PFSK-1 (cell line): ENCODE measurements at regions not wholly inside any gene's neighbourhood (a gene's known extent, or its start where the extent isn't known, plus 50 kb on each side); places are given as distances from the start of the nearest gene placed in this dataset.

Experiments used
- FOXP2 ChIP-seq: optimal IDR thresholded peaks from 2 replicates; pipeline ENCODE3; 2011; ENCODE audit warnings: borderline replicate concordance, control low read depth, inconsistent platforms; ENCODE audit not compliant: insufficient read depth; ENCODE audit errors: extremely low read length, extremely low read depth
- POLR2AphosphoS5 ChIP-seq: IDR thresholded peaks from 2 replicates; pipeline ENCODE4 v1.6.1; 2012; ENCODE audit warnings: low read depth, mild to moderate bottlenecking, control low read depth, low read length, moderate library complexity
- SIN3A ChIP-seq: IDR thresholded peaks from 2 replicates; pipeline ENCODE4 v1.6.1; 2012; ENCODE audit warnings: mild to moderate bottlenecking, low read length, moderate library complexity, borderline replicate concordance; ENCODE audit not compliant: insufficient read depth
- TAF1 ChIP-seq: IDR thresholded peaks from 2 replicates; pipeline ENCODE4 v1.6.1; 2012; ENCODE audit warnings: low read length, control low read depth, borderline replicate concordance; ENCODE audit not compliant: insufficient read depth
- TF ChIP-seq, protein P1 (sequence below), 2 experiments: IDR thresholded peaks; 2 replicates each; pipeline versions ENCODE4 v1.6.1 to v1.8.0; 2011 to 2012; ENCODE audit warnings: low read depth in 2 of 2, low read length in 2 of 2, control low read depth in 1 of 2, inconsistent platforms in 1 of 2, mild to moderate bottlenecking in 1 of 2, moderate library complexity in 1 of 2; ENCODE audit not compliant: insufficient read depth in 1 of 2

DNA sequence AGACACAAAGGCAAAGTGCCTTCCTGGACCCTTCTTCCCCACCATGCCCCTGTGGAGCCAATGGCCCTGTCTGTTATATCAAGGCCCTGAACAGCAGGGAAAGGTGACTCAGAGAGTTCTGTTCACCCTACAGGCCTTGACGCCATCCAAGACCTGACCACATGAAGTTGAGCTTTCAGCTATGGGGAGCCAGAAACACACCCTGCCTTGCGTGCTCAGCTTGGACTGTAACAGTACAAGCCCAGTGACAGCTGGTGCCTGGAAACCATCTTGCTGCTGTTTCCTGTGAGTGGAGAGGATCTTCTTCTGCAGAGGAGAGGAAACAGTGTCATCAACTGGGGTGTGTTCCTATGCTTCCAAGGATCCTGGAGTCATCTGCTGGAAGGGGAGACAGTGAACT is 165.0 kb upstream of the IRF2BP2 start:
- TF ChIP-seq POLR2AphosphoS5, result no peak

DNA sequence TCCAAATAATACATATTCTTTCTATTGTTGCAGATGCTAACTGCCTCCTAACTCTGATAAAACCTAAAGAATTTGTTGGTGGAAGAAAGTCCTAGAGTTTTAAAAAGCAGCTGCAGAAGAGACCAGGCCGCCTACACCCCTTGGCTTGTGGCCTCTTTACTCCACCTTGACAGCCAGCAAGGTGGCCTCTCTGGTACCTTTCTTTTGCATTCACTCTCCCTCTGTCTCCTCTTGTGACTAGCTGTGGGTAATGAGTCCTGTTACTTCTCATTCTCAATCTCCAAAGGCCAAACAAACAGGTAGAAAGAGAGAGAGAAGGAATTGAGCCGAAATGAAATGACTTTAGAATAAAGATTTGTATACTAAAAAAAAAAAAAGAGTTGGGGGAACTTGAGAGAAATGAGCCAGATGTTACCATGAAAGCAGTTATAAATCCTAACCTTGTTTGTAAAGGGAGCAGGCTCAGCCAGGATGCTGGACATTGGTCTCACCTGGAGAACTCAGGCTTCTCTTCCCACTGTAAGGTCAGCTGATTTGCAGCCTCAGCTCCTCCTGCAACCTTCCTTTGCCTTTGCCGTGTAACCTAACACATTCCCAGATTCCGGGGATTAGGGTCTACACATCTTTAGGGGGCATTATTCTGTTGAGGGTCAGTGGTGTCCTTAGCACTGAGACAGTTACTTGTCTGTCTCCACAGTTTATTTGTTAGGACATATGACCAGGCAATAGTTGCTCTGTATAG is 164.1 kb upstream of the IRF2BP2 start:
- TF ChIP-seq FOXP2 (no peak), TAF1 (no peak), SIN3A (no peak), POLR2AphosphoS5 (no peak)
- TF ChIP-seq, protein P1, sequence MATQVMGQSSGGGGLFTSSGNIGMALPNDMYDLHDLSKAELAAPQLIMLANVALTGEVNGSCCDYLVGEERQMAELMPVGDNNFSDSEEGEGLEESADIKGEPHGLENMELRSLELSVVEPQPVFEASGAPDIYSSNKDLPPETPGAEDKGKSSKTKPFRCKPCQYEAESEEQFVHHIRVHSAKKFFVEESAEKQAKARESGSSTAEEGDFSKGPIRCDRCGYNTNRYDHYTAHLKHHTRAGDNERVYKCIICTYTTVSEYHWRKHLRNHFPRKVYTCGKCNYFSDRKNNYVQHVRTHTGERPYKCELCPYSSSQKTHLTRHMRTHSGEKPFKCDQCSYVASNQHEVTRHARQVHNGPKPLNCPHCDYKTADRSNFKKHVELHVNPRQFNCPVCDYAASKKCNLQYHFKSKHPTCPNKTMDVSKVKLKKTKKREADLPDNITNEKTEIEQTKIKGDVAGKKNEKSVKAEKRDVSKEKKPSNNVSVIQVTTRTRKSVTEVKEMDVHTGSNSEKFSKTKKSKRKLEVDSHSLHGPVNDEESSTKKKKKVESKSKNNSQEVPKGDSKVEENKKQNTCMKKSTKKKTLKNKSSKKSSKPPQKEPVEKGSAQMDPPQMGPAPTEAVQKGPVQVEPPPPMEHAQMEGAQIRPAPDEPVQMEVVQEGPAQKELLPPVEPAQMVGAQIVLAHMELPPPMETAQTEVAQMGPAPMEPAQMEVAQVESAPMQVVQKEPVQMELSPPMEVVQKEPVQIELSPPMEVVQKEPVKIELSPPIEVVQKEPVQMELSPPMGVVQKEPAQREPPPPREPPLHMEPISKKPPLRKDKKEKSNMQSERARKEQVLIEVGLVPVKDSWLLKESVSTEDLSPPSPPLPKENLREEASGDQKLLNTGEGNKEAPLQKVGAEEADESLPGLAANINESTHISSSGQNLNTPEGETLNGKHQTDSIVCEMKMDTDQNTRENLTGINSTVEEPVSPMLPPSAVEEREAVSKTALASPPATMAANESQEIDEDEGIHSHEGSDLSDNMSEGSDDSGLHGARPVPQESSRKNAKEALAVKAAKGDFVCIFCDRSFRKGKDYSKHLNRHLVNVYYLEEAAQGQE (IDR thresholded peaks at IDR 0.05; ENCODE audit: insufficient read depth in 1 of 2, low read depth in 2 of 2, low read length in 2 of 2), result no peak

DNA sequence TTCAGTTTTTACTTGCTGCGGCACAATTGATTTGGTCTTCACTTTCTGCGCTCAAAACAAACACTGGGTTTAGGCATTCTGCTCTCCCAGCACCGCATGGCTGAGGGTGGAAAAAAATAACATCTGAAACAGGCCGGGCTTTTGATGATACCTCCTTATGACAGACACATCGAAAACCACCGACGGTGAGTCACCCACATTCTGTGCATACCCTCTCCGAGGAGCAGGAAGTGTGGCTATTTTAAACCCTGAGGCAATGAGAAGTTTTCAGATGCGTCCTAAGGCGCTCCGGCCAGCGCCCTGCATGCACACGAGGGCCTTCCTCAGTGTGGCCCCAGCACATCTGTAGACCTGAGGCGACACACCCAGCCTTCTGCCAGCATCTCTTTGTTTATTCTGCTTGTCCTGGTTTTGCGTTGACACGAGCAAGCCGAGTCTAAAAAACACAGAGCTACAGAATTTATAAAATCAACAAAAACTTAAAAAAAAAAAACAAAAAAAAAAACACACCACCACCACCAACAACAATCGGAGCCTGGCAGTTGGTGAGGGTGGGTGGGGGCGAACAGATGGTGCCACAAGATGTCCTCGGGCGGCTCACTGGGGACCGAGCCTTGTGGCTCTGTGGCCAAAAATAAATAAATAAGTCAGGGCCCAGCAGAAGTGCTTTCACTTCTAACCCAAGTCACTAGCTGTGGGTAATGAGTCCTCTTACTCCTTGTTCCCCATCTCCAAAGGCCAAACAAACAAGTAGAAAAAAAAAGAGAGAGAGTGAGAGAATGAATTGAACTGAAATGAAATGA is 162.6 kb upstream of the IRF2BP2 start:
- TF ChIP-seq POLR2AphosphoS5 (no peak), FOXP2 (peak; percentile 36), SIN3A (no peak), TAF1 (no peak)
- TF ChIP-seq, protein P1 (IDR thresholded peaks at IDR 0.05; ENCODE audit: insufficient read depth in 1 of 2, low read depth in 2 of 2, low read length in 2 of 2), result 0 out of 4 replicates have a peak, but pooled peaks of 1 of the 2 experiments have one; percentile 22

DNA sequence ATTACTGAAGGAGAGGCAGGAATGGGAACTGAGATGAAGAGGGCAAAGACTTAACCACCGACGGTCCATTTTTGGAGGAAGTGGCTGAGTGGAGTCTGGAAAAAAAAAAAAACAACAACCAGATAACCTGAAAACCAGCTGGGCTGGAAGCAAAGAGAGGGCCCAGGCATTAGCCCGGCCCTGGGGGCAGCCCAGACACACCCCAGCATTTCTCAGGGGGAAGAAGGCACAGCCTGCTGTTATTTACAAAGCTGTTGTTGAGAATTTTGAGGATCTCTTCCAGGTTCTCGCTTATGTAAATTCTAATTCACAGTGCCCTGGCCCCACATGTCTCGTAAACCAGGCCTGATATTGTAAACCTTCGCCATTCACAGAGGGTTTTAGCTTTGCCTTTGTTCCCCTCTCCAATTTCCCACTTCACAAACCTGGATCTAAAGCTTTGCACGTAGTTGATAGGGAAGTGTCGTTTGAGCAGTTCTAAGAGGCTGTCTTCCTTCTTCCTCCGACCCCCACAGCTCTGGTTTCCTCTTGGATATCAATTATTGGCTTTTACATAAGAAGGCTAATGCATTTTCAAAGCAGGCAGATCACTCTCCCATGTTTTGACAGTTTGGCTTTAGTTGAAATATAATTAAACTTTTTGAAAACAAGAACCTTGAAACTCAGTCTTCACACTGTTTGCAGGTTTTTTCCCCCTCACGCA is 161.8 kb upstream of the IRF2BP2 start:
- no peak for TF ChIP-seq POLR2AphosphoS5

DNA sequence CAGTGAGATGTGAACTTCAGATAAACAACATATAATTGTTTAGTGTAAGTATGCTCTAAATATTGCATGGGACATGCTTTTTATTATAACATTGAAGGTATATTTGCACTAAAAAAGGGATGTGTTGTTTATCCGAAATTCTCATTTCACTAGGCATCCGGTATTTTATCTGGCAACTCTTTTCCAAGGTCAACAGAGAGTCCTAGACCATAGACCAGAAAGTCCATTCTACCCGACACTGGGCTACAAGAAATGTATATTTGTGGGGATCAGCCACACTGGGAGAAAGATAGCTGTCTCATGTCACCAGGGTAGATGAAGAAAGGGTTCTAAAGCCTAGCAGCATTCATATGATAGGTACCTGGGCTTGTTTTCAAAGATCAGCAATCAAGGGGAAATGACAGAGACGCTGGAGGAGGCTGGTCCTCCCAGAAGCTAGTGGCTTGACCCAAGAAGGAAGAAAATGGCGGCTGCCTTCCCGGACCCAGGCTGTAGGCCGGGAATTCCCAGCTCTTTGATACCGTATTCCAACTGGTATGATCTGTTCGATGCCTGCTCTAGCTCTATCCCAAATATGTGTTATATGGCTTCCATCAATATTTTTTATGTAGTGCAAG is 161.1 kb upstream of the IRF2BP2 start:
- no peak for TF ChIP-seq TAF1
- no peak for TF ChIP-seq SIN3A
- TF ChIP-seq POLR2AphosphoS5, result no peak
- no peak for TF ChIP-seq FOXP2
- TF ChIP-seq, protein P1 (IDR thresholded peaks at IDR 0.05; ENCODE audit: insufficient read depth in 1 of 2, low read depth in 2 of 2, low read length in 2 of 2), result no peak
